Breast epithelium (tissue), 3 donors: ENCODE measurements at regions not wholly inside any gene's neighbourhood (a gene's known extent, or its start where the extent isn't known, plus 50 kb on each side); places are given as distances from the start of the nearest gene placed in this dataset.

Source experiments
- CTCF ChIP-seq, 3 donors: fragments of 450-650 bp; IDR thresholded peaks; one replicate each; pipeline ENCODE4 v1.5.1; 2016 to 2017; ENCODE audit warnings: antibody characterized with exemption in 3 of 3, mild to moderate bottlenecking in 3 of 3, moderate library complexity in 3 of 3
- POLR2A ChIP-seq: fragments of 450-650 bp; IDR thresholded peaks from one replicate; pipeline ENCODE4 v1.6.1; 2016; ENCODE audit warnings: antibody characterized with exemption, mild to moderate bottlenecking, moderate library complexity

GRCh38 chr2:223669453-223670225 lies 67.5 kb upstream of the SCG2 start:
- TF ChIP-seq CTCF (IDR thresholded peaks at IDR 0.05) (no peak), POLR2A (no peak)
